GM12878 (cell line): ENCODE measurements at regions not wholly inside any gene's neighbourhood (a gene's known extent, or its start where the extent isn't known, plus 50 kb on each side); places are given as distances from the start of the nearest gene placed in this dataset.

ENCODE experiments used
- SKIL ChIP-seq: fragments of 450-650 bp; IDR thresholded peaks from 2 replicates; pipeline ENCODE4 v1.6.1; 2017; ENCODE audit warnings: mild to moderate bottlenecking, low read depth, inconsistent platforms; ENCODE audit not compliant: poor library complexity, severe bottlenecking
- SRF ChIP-seq, 2 experiments: IDR thresholded peaks; 2 replicates each; pipeline ENCODE4 v1.6.1; 2011; ENCODE audit warnings: low read depth in 2 of 2, low read length in 2 of 2, mild to moderate bottlenecking in 1 of 2, moderate library complexity in 1 of 2

GRCh38 chr13:31918707-31919106, 112.9 kb upstream of the FRY start:
- TF ChIP-seq SRF (IDR thresholded peaks at IDR 0.05; ENCODE audit: low read depth in 2 of 2, low read length in 2 of 2) (no peak), SKIL (no peak)
